H1 (cell line): ENCODE measurements at regions not wholly inside any gene's neighbourhood (a gene's known extent, or its start where the extent isn't known, plus 50 kb on each side); places are given as distances from the start of the nearest gene placed in this dataset.
"Not testable (repeated sequence)": the region's sequence is repeated elsewhere in the genome, so short reads cannot be mapped to it uniquely, and the experiment has no call there.

Source experiments
- CTCF ChIA-PET: fragments of 300-600 bp; sonication (Branson Sonifier 250); formaldehyde crosslinking; loops from one replicate; lab custom pipeline; 2021; ENCODE audit not compliant: partially characterized antibody; lab: Charles Lee
- POLR2A ChIA-PET: fragments of 300-600 bp; sonication (Branson Sonifier 250); formaldehyde crosslinking; loops from one replicate; lab custom pipeline; 2021; ENCODE audit warnings: inconsistent platforms; ENCODE audit not compliant: partially characterized antibody; lab: Charles Lee
- DNase-seq, 2 experiments: peaks; one replicate each; pipeline versions ENCODE4 v3.0.0 to v3.0.0-alpha.2; 2010 to 2022; ENCODE audit warnings: low spot score in 2 of 2, low read depth in 1 of 2, mixed read lengths in 1 of 2
- FAIRE-seq: peaks from 2 replicates; lab custom pipeline; 2011; peaks lifted over from hg19 to GRCh38; lab: Jason Lieb, UNC
- H2AFZ ChIP-seq: 2 replicates; pipeline ENCODE4 v1.8.1; 2012; ENCODE audit warnings: low read length, inconsistent platforms
- H2AK5ac ChIP-seq: 2 replicates; pipeline ENCODE4 v1.6.1; 2013; ENCODE audit warnings: low read depth, low read length
- H2BK120ac ChIP-seq: replicated peaks from 2 replicates; pipeline ENCODE3; 2013; ENCODE audit warnings: low read depth, low read length, inconsistent platforms
- H2BK12ac ChIP-seq: 2 replicates; pipeline ENCODE4 v1.6.1; 2013; ENCODE audit warnings: low read depth, low read length
- H2BK15ac ChIP-seq: 2 replicates; pipeline ENCODE4 v1.6.1; 2013; ENCODE audit warnings: low read length
- H2BK20ac ChIP-seq: 2 replicates; pipeline ENCODE4 v1.6.1; 2013; ENCODE audit warnings: low read length
- H2BK5ac ChIP-seq: 2 replicates; pipeline ENCODE4 v1.6.1; 2013; ENCODE audit warnings: low read depth, low read length
- H3K14ac ChIP-seq: 2 replicates; pipeline ENCODE4 v1.6.1; 2013; ENCODE audit warnings: inconsistent platforms; ENCODE audit not compliant: insufficient read length
- H3K18ac ChIP-seq: 2 replicates; pipeline ENCODE4 v1.6.1; 2013; ENCODE audit warnings: low read length; ENCODE audit errors: extremely low read depth
- H3K23ac ChIP-seq: 2 replicates; pipeline ENCODE4 v1.6.1; 2013; ENCODE audit warnings: inconsistent platforms; ENCODE audit not compliant: insufficient read length
- H3K23me2 ChIP-seq: 2 replicates; pipeline ENCODE4 v1.6.1; 2013; ENCODE audit warnings: low read depth, low read length
- H3K27ac ChIP-seq: 2 replicates; pipeline ENCODE4 v1.6.1; 2011; ENCODE audit warnings: low read depth, low read length, inconsistent platforms
- H3K27me3 ChIP-seq, 4 experiments: replicated peaks in 1 of 4; 1 replicate in 1 of 4; 2 replicates in 3 of 4; pipeline versions ENCODE4 v1.6.1 to v1.8.1; 2011 to 2013; ENCODE audit warnings: low read length in 3 of 4, mild to moderate bottlenecking in 3 of 4, inconsistent platforms in 2 of 4, mixed read lengths in 2 of 4, moderate library complexity in 1 of 4; ENCODE audit not compliant: control insufficient read depth in 3 of 4, insufficient read depth in 3 of 4; ENCODE audit errors: extremely low read depth in 1 of 4
- H3K36me3 ChIP-seq, 4 experiments: 2 replicates each; pipeline versions ENCODE4 v1.6.1 to v1.8.1; 2011 to 2013; ENCODE audit warnings: mild to moderate bottlenecking in 4 of 4, low read length in 3 of 4, moderate library complexity in 2 of 4, control low read depth in 1 of 4, inconsistent platforms in 1 of 4; ENCODE audit not compliant: insufficient read depth in 4 of 4, control insufficient read depth in 2 of 4
- H3K4ac ChIP-seq: replicated peaks from 2 replicates; pipeline ENCODE3; 2013; ENCODE audit warnings: low read length, low read depth, mixed read lengths, inconsistent platforms; ENCODE audit not compliant: insufficient read length
- H3K4me1 ChIP-seq, 4 experiments: replicated peaks in 1 of 4; 1 replicate in 1 of 4; 2 replicates in 3 of 4; pipeline versions ENCODE4 v1.6.1 to v1.8.1; 2011 to 2013; ENCODE audit warnings: low read length in 3 of 4, inconsistent platforms in 2 of 4, mixed read lengths in 1 of 4; ENCODE audit not compliant: insufficient read depth in 4 of 4, control insufficient read depth in 3 of 4
- H3K4me2 ChIP-seq, 2 experiments: 2 replicates each; pipeline versions ENCODE4 v1.6.1 to v1.8.1; 2011 to 2013; ENCODE audit warnings: low read depth in 2 of 2, low read length in 2 of 2, control low read depth in 1 of 2, inconsistent platforms in 1 of 2, mild to moderate bottlenecking in 1 of 2; ENCODE audit not compliant: insufficient read depth in 1 of 2
- H3K4me3 ChIP-seq, 4 experiments: fragments of 200-600, 300-600 bp in 1 of 4; sonication (generic), shearing (Covaris generic), sonication (Bioruptor Twin) in 1 of 4; 2 replicates each; pipeline versions ENCODE4 v1.5.1 to v1.8.1; 2011 to 2016; ENCODE audit warnings: low read length in 4 of 4, low read depth in 3 of 4, control low read depth in 2 of 4, inconsistent platforms in 2 of 4, mild to moderate bottlenecking in 2 of 4, mixed read lengths in 1 of 4, moderate library complexity in 1 of 4; ENCODE audit not compliant: insufficient read depth in 2 of 4; ENCODE audit errors: extremely low read depth in 1 of 4
- H3K56ac ChIP-seq: replicated peaks from 2 replicates; pipeline ENCODE3; 2013; ENCODE audit warnings: low read depth, mild to moderate bottlenecking, mixed read lengths, low read length, inconsistent platforms; ENCODE audit not compliant: insufficient read length
- H3K79me1 ChIP-seq: 2 replicates; pipeline ENCODE4 v1.6.1; 2013; ENCODE audit warnings: low read depth, low read length, control low read depth
- H3K79me2 ChIP-seq, 2 experiments: 2 replicates each; pipeline versions ENCODE4 v1.6.1 to v1.8.1; 2012 to 2013; ENCODE audit warnings: low read length in 2 of 2, mild to moderate bottlenecking in 2 of 2, inconsistent platforms in 1 of 2; ENCODE audit not compliant: insufficient read depth in 2 of 2, control insufficient read depth in 1 of 2
- H3K9ac ChIP-seq, 4 experiments: replicated peaks in 1 of 4; 1 replicate in 1 of 4; 2 replicates in 3 of 4; pipeline versions ENCODE4 v1.6.1 to v1.8.1; 2011 to 2013; ENCODE audit warnings: low read depth in 3 of 4, low read length in 3 of 4, control low read depth in 2 of 4, mild to moderate bottlenecking in 2 of 4, moderate library complexity in 2 of 4, inconsistent platforms in 1 of 4; ENCODE audit errors: extremely low read depth in 1 of 4
- H3K9me3 ChIP-seq, 2 experiments: 2 replicates each; pipeline versions ENCODE4 v1.6.1 to v1.8.1; 2012 to 2013; ENCODE audit warnings: mild to moderate bottlenecking in 2 of 2, moderate library complexity in 2 of 2, control low read depth in 1 of 2, inconsistent platforms in 1 of 2, low read depth in 1 of 2, low read length in 1 of 2, mixed read lengths in 1 of 2; ENCODE audit not compliant: insufficient read depth in 2 of 2
- H4K20me1 ChIP-seq, 2 experiments: replicated peaks in 1 of 2; 2 replicates each; pipeline versions ENCODE3 to v1.8.1; 2011 to 2013; ENCODE audit warnings: inconsistent platforms in 2 of 2, low read length in 2 of 2, mild to moderate bottlenecking in 1 of 2; ENCODE audit not compliant: insufficient read depth in 2 of 2, control insufficient read depth in 1 of 2
- H4K5ac ChIP-seq: 2 replicates; pipeline ENCODE4 v1.6.1; 2013; ENCODE audit warnings: low read length, low read depth, mixed read lengths, inconsistent platforms; ENCODE audit not compliant: insufficient read length
- H4K8ac ChIP-seq: 2 replicates; pipeline ENCODE4 v1.8.0; 2013; ENCODE audit warnings: mild to moderate bottlenecking, moderate library complexity, low read length, inconsistent platforms; ENCODE audit not compliant: insufficient read depth; ENCODE audit errors: extremely low read depth
- H4K91ac ChIP-seq: replicated peaks from 2 replicates; pipeline ENCODE3; 2013; ENCODE audit warnings: low read length, mixed read lengths, inconsistent platforms; ENCODE audit not compliant: insufficient read length
- RAD21 ChIP-seq, 2 experiments: IDR thresholded peaks in 1 of 2; conservative IDR thresholded peaks in 1 of 2; 2 replicates each; pipeline ENCODE4 v1.6.1; 2011; ENCODE audit warnings: low read depth in 2 of 2, low read length in 2 of 2, improper control_type of control experiment in 1 of 2, inconsistent platforms in 1 of 2, mild to moderate bottlenecking in 1 of 2, moderate library complexity in 1 of 2
- WGBS, 2 experiments: shearing (Covaris generic) in 1 of 2; methylation state at CpG; one replicate each; pipeline versions ENCODE4 v1.1.6 to v1.1.7; 2013 to 2015; ENCODE audit warnings: low lambda C conversion rate in 2 of 2, mixed read lengths in 2 of 2, inconsistent platforms in 1 of 2, low coverage in 1 of 2, missing lambda C conversion rate in 1 of 2; ENCODE audit not compliant: insufficient replicate concordance in 2 of 2, insufficient coverage in 1 of 2, insufficient read length in 1 of 2; ENCODE audit errors: extremely low coverage in 1 of 2, missing lambda C conversion rate in 1 of 2; 5-methylcytosine and 5-hydroxymethylcytosine counted together
- TF ChIP-seq, protein P1 (sequence below), 3 experiments: IDR thresholded peaks; 1 replicate in 2 of 3; 2 replicates in 1 of 3; pipeline versions ENCODE4 v1.5.1 to v1.6.1; 2011; ENCODE audit warnings: low read length in 3 of 3, mild to moderate bottlenecking in 3 of 3, inconsistent platforms in 2 of 3, low read depth in 1 of 3, moderate library complexity in 1 of 3; ENCODE audit not compliant: insufficient read depth in 1 of 3; ENCODE audit errors: control extremely low read depth in 1 of 3

DNA sequence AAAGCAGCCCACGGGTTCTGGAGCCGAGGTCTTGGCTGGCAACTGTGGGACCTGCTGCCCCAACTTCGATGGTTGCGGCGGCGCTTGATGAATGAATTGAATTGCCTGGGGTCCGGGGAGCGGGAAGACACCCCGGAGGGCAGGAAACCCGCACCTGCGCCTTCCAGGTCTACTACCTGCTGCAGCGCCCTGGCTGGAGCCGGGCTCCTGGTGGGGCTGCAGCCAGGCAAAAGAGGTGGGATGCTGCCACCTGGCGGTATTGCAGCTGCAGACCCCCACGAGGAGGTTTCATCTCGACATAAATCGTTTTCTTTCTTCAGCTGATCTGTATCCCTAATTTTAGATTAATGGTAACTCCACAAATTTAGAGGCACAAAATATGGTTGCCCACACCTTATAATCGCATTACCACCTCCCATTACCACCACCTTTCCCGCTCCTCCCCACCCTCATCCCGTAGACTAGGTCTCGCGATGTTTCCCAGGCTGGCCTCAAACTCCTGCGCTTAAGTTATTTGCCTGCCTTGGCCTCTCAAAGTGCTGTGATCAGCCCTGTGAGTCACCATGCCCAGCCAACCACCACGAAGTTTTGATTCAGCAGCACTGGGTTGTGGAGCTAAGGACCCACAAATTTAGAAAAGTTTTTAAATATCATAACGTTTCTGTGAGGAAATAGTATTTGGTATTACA is 1492.4 kb upstream of the DEFB115 start:
- H2BK12ac ChIP-seq, H2BK15ac ChIP-seq, H4K20me1 ChIP-seq, H2AK5ac ChIP-seq, H3K14ac ChIP-seq, H3K4ac ChIP-seq, POLR2A ChIA-PET, H3K56ac ChIP-seq, H3K27ac ChIP-seq, H2BK20ac ChIP-seq, H3K79me2 ChIP-seq, H2BK5ac ChIP-seq, H3K23me2 ChIP-seq, H3K4me2 ChIP-seq, H3K18ac ChIP-seq, CTCF ChIA-PET, H3K4me1 ChIP-seq, FAIRE-seq, H3K27me3 ChIP-seq, H3K23ac ChIP-seq, H4K91ac ChIP-seq, H3K36me3 ChIP-seq, H3K4me3 ChIP-seq, H4K5ac ChIP-seq, H2AFZ ChIP-seq, H3K79me1 ChIP-seq, H2BK120ac ChIP-seq, H3K9ac ChIP-seq, H4K8ac ChIP-seq: not testable (repeated sequence)
- 82% methylated on average over 19 of the region's 25 CpGs; no CpG with 5 or more reads in 1 of the 2 experiments for WGBS, 2 experiments
- DNase-seq: peak in 1 of 2 experiments; percentile 56
- TF ChIP-seq, protein P1, sequence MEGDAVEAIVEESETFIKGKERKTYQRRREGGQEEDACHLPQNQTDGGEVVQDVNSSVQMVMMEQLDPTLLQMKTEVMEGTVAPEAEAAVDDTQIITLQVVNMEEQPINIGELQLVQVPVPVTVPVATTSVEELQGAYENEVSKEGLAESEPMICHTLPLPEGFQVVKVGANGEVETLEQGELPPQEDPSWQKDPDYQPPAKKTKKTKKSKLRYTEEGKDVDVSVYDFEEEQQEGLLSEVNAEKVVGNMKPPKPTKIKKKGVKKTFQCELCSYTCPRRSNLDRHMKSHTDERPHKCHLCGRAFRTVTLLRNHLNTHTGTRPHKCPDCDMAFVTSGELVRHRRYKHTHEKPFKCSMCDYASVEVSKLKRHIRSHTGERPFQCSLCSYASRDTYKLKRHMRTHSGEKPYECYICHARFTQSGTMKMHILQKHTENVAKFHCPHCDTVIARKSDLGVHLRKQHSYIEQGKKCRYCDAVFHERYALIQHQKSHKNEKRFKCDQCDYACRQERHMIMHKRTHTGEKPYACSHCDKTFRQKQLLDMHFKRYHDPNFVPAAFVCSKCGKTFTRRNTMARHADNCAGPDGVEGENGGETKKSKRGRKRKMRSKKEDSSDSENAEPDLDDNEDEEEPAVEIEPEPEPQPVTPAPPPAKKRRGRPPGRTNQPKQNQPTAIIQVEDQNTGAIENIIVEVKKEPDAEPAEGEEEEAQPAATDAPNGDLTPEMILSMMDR (IDR thresholded peaks at IDR 0.05; ENCODE audit: control extremely low read depth in 1 of 3, insufficient read depth in 1 of 3, low read depth in 1 of 3, low read length in 3 of 3): peak; percentile 12 to 21 (median 18); a peak in 2 of 4 replicates
- TF ChIP-seq RAD21 (IDR thresholded peaks at IDR 0.05 in 1 of 2, conservative IDR thresholded peaks at IDR 0.05 in 1 of 2; ENCODE audit: low read depth in 2 of 2, low read length in 2 of 2): peak; percentile 42 to 49; a peak in 3 of 4 replicates
- peaks cover 28 to 70% of the 10 kb centered on the region in 2 experiments; a peak in 3 of 4 replicates for H3K9me3 ChIP-seq
